ENCODE measurements at regions not wholly inside any gene's neighbourhood (a gene's known extent, or its start where the extent isn't known, plus 50 kb on each side); places are given as distances from the start of the nearest gene placed in this dataset.

- no peak for FAIRE-seq
Measured at GRCh38 chr6:97819710-97820109, 536.7 kb upstream of the MMS22L start.

GRCh38 chr6:97820400-97820799 is 537.4 kb upstream of the MMS22L start:
- no peak for FAIRE-seq

- FAIRE-seq: no peak
Measured at GRCh38 chr6:97822632-97823031, 539.6 kb upstream of the MMS22L start.

GRCh38 chr6:97841763-97842162 is 558.7 kb upstream of the MMS22L start:
- no peak for FAIRE-seq

- no peak for FAIRE-seq
Measured at GRCh38 chr6:97842521-97842920, 559.5 kb upstream of the MMS22L start.

GRCh38 chr6:97849390-97849789 is 566.4 kb upstream of the MMS22L start:
- FAIRE-seq: no peak

- no peak for FAIRE-seq
Measured at GRCh38 chr6:97850458-97851212, 567.6 kb upstream of the MMS22L start.

- no peak for FAIRE-seq
Measured at GRCh38 chr6:97863697-97864096, 580.7 kb upstream of the MMS22L start.

- FAIRE-seq: no peak
Measured at GRCh38 chr6:97864366-97864765, 581.4 kb upstream of the MMS22L start.

- FAIRE-seq: no peak
Measured at GRCh38 chr6:97864826-97865225, 581.8 kb upstream of the MMS22L start.

- no peak for FAIRE-seq
Measured at GRCh38 chr6:97865612-97866011, 582.6 kb upstream of the MMS22L start.

GRCh38 chr6:97866616-97867015 is 583.6 kb upstream of the MMS22L start:
- no peak for FAIRE-seq

GRCh38 chr6:97867177-97867576 is 584.2 kb upstream of the MMS22L start:
- no peak for FAIRE-seq

GRCh38 chr6:97870273-97870672 is 587.3 kb upstream of the MMS22L start:
- FAIRE-seq: no peak

GRCh38 chr6:97876711-97877110 is 593.7 kb upstream of the MMS22L start:
- no peak for FAIRE-seq

- no peak for FAIRE-seq
Measured at GRCh38 chr6:97882755-97883154, 599.7 kb upstream of the MMS22L start.

GRCh38 chr6:97885325-97885724 is 602.3 kb upstream of the MMS22L start:
- no peak for FAIRE-seq

- no peak for FAIRE-seq
Measured at GRCh38 chr6:97885828-97886227, 602.8 kb upstream of the MMS22L start.

- no peak for FAIRE-seq
Measured at GRCh38 chr6:97901531-97901930, 618.5 kb upstream of the MMS22L start.

GRCh38 chr6:97909380-97909779 is 626.4 kb upstream of the MMS22L start:
- FAIRE-seq: no peak

GRCh38 chr6:97913721-97914120 is 630.7 kb upstream of the MMS22L start:
- FAIRE-seq: no peak

- FAIRE-seq: no peak
Measured at GRCh38 chr6:97914912-97915311, 631.9 kb upstream of the MMS22L start.

GRCh38 chr6:97915537-97915936 is 632.5 kb upstream of the MMS22L start:
- FAIRE-seq: no peak

GRCh38 chr6:97917369-97917768 is 634.4 kb upstream of the MMS22L start:
- FAIRE-seq: no peak

GRCh38 chr6:97919046-97919445 is 636.0 kb upstream of the MMS22L start:
- no peak for FAIRE-seq

Measured in endometrium (tissue), 2 donors.